H9 (cell line): ENCODE measurements at regions not wholly inside any gene's neighbourhood (a gene's known extent, or its start where the extent isn't known, plus 50 kb on each side); places are given as distances from the start of the nearest gene placed in this dataset.

Source experiments
- DNase-seq: peaks from one replicate; pipeline ENCODE4 v3.0.0-alpha.2; 2017
- H2AFZ ChIP-seq: one replicate; pipeline ENCODE4 v1.6.1; 2013; ENCODE audit warnings: mild to moderate bottlenecking, low read length, control low read depth, moderate library complexity
- H2AK5ac ChIP-seq: 2 replicates; pipeline ENCODE4 v1.6.1; 2013; ENCODE audit warnings: low read length, control low read depth, mixed read lengths; ENCODE audit not compliant: insufficient read length
- H2BK120ac ChIP-seq: one replicate; pipeline ENCODE4 v1.6.1; 2013; ENCODE audit warnings: low read depth, mild to moderate bottlenecking, low read length, control low read depth, inconsistent platforms; ENCODE audit not compliant: poor library complexity, severe bottlenecking
- H2BK12ac ChIP-seq: 2 replicates; pipeline ENCODE4 v1.6.1; 2013; ENCODE audit warnings: low read length, control low read depth, mixed read lengths, low read depth; ENCODE audit not compliant: insufficient read length
- H2BK15ac ChIP-seq: 2 replicates; pipeline ENCODE4 v1.6.1; 2013; ENCODE audit warnings: low read depth, low read length, control low read depth
- H2BK20ac ChIP-seq: one replicate; pipeline ENCODE4 v1.6.1; 2013; ENCODE audit warnings: low read depth, mild to moderate bottlenecking, low read length, control low read depth, inconsistent platforms; ENCODE audit not compliant: poor library complexity, severe bottlenecking
- H2BK5ac ChIP-seq: 2 replicates; pipeline ENCODE4 v1.6.1; 2013; ENCODE audit warnings: low read length, control low read depth, mixed read lengths; ENCODE audit not compliant: insufficient read length
- H3K14ac ChIP-seq: 2 replicates; pipeline ENCODE4 v1.6.1; 2013; ENCODE audit warnings: low read length, control low read depth; ENCODE audit not compliant: insufficient read depth
- H3K18ac ChIP-seq: 2 replicates; pipeline ENCODE4 v1.6.1; 2013; ENCODE audit warnings: low read depth, mild to moderate bottlenecking, mixed read lengths, low read length, control low read depth; ENCODE audit not compliant: insufficient read length
- H3K23ac ChIP-seq: 2 replicates; pipeline ENCODE4 v1.6.1; 2013; ENCODE audit warnings: low read length, control low read depth, mixed read lengths, low read depth; ENCODE audit not compliant: insufficient read length
- H3K23me2 ChIP-seq: 2 replicates; pipeline ENCODE4 v1.6.1; 2013; ENCODE audit warnings: low read depth, mild to moderate bottlenecking, mixed read lengths, low read length, control low read depth; ENCODE audit not compliant: insufficient read length, poor library complexity, severe bottlenecking
- H3K27ac ChIP-seq: 2 replicates; pipeline ENCODE4 v1.5.1; 2013; ENCODE audit warnings: low read length, control low read depth, mixed read lengths, low read depth; ENCODE audit not compliant: insufficient read length
- H3K27me3 ChIP-seq: 2 replicates; pipeline ENCODE4 v1.6.1; 2013; ENCODE audit warnings: low read length, control low read depth, inconsistent platforms; ENCODE audit not compliant: insufficient read depth
- H3K4ac ChIP-seq: 2 replicates; pipeline ENCODE4 v1.6.1; 2013; ENCODE audit warnings: low read depth, mild to moderate bottlenecking, control low read depth, inconsistent platforms, low read length, moderate library complexity
- H3K4me1 ChIP-seq: 2 replicates; pipeline ENCODE4 v1.6.1; 2013; ENCODE audit warnings: low read length, control low read depth, inconsistent platforms; ENCODE audit not compliant: insufficient read depth
- H3K4me2 ChIP-seq: 2 replicates; pipeline ENCODE4 v1.6.1; 2013; ENCODE audit warnings: low read length, control low read depth, mixed read lengths; ENCODE audit not compliant: insufficient read length, insufficient read depth
- H3K56ac ChIP-seq: 2 replicates; pipeline ENCODE4 v1.6.1; 2013; ENCODE audit warnings: low read depth, mild to moderate bottlenecking, mixed read lengths, low read length, control low read depth; ENCODE audit not compliant: insufficient read length
- H3K79me1 ChIP-seq: 2 replicates; pipeline ENCODE4 v1.6.1; 2013; ENCODE audit warnings: low read depth, mild to moderate bottlenecking, moderate library complexity, low read length, control low read depth, inconsistent platforms; ENCODE audit not compliant: insufficient read depth, poor library complexity, severe bottlenecking
- H3K79me2 ChIP-seq: 2 replicates; pipeline ENCODE4 v1.6.1; 2013; ENCODE audit warnings: low read length, control low read depth, inconsistent platforms; ENCODE audit not compliant: insufficient read depth
- H3K9ac ChIP-seq: 2 replicates; pipeline ENCODE4 v1.6.1; 2013; ENCODE audit warnings: low read length, control low read depth, mixed read lengths; ENCODE audit not compliant: insufficient read length; ENCODE audit errors: extremely low read depth
- H3K9me3 ChIP-seq: one replicate; pipeline ENCODE4 v1.6.1; 2013; ENCODE audit warnings: low read depth, low read length, inconsistent platforms; ENCODE audit not compliant: control insufficient read depth
- H3T11ph ChIP-seq: one replicate; pipeline ENCODE4 v1.6.1; 2013; ENCODE audit warnings: mild to moderate bottlenecking, low read length, control low read depth, inconsistent platforms
- H4K20me1 ChIP-seq: one replicate; pipeline ENCODE4 v1.6.1; 2013; ENCODE audit not compliant: control insufficient read depth, insufficient read length, insufficient read depth
- H4K5ac ChIP-seq: 2 replicates; pipeline ENCODE4 v1.6.1; 2013; ENCODE audit warnings: low read depth, mild to moderate bottlenecking, mixed read lengths, low read length, control low read depth; ENCODE audit not compliant: insufficient read length
- H4K8ac ChIP-seq: replicated peaks from 2 replicates; pipeline ENCODE4 v1.6.1; 2013; ENCODE audit warnings: low read length, control low read depth, mixed read lengths, low read depth; ENCODE audit not compliant: insufficient read length
- H4K91ac ChIP-seq: 2 replicates; pipeline ENCODE4 v1.6.1; 2013; ENCODE audit warnings: low read depth, mild to moderate bottlenecking, moderate library complexity, mixed read lengths, low read length, control low read depth; ENCODE audit not compliant: insufficient read length
- H3K27ac Mint-ChIP-seq, 3 experiments: 2 replicates in 2 of 3; 3 replicates in 1 of 3; pipeline ENCODE4 v1.8.0; 2020 to 2021; ENCODE audit warnings: mixed read lengths in 3 of 3, mild to moderate bottlenecking in 1 of 3, moderate library complexity in 1 of 3
- H3K27me3 Mint-ChIP-seq: 2 replicates; pipeline ENCODE4 v1.8.0; 2021; ENCODE audit warnings: low read depth, mild to moderate bottlenecking, moderate library complexity, mixed read lengths
- H3K36me3 Mint-ChIP-seq, 3 experiments: 2 replicates in 2 of 3; 3 replicates in 1 of 3; pipeline ENCODE4 v1.8.0; 2020 to 2021; ENCODE audit warnings: low read depth in 3 of 3, mixed read lengths in 3 of 3; ENCODE audit not compliant: insufficient read depth in 1 of 3
- H3K4me1 Mint-ChIP-seq, 2 experiments: 2 replicates each; pipeline ENCODE4 v1.8.0; 2020; ENCODE audit warnings: mixed read lengths in 2 of 2
- H3K4me3 Mint-ChIP-seq, 2 experiments: 2 replicates in 1 of 2; 3 replicates in 1 of 2; pipeline ENCODE4 v1.8.0; 2020 to 2021; ENCODE audit warnings: mild to moderate bottlenecking in 2 of 2, mixed read lengths in 2 of 2, moderate library complexity in 1 of 2
- H3K9me3 Mint-ChIP-seq, 2 experiments: 2 replicates in 1 of 2; 3 replicates in 1 of 2; pipeline ENCODE4 v1.8.0; 2020; ENCODE audit warnings: mild to moderate bottlenecking in 2 of 2, mixed read lengths in 2 of 2, moderate library complexity in 1 of 2
- TF ChIP-seq, protein P1 (sequence below): fragments of 200-600 bp; sonication (generic); conservative IDR thresholded peaks from 3 replicates; pipeline ENCODE4 v1.8.0; 2021; ENCODE audit warnings: antibody characterized with exemption, mild to moderate bottlenecking

- no peak overlapping the region for H3K18ac ChIP-seq
- no peak overlapping the region for H3K9ac ChIP-seq
- no peak overlapping the region for H2BK15ac ChIP-seq
- H3K4me2 ChIP-seq: no peak overlapping the region
- no peak overlapping the region for H2AFZ ChIP-seq
- no peak overlapping the region for H2BK120ac ChIP-seq
- Mint-ChIP-seq H3K36me3 (no peaks in the 10 kb centered on the region; a peak in 1 of 7 replicates), H3K27me3 (peaks cover 2% of the 10 kb centered on the region), H3K4me3 (no peak overlapping the region), H3K27ac (no peak overlapping the region), H3K4me1 (peaks cover 4 to 7% of the 10 kb centered on the region in 2 experiments), H3K9me3 (no peaks in the 10 kb centered on the region)
- no peak overlapping the region for H2BK5ac ChIP-seq
- no peaks in the 10 kb centered on the region for H3K79me1 ChIP-seq
- H4K91ac ChIP-seq: no peak overlapping the region
- no peak for DNase-seq
- H3T11ph ChIP-seq: no peak overlapping the region
- H3K56ac ChIP-seq: no peak overlapping the region
- no peak overlapping the region for H2BK12ac ChIP-seq
- H3K4me1 ChIP-seq: no peaks in the 10 kb centered on the region
- no peak overlapping the region for H3K14ac ChIP-seq
- H3K23ac ChIP-seq: no peak overlapping the region
- H4K8ac ChIP-seq: no peak overlapping the region
- no peaks in the 10 kb centered on the region for H4K20me1 ChIP-seq
- H4K5ac ChIP-seq: no peak overlapping the region
- H3K27me3 ChIP-seq: no peaks in the 10 kb centered on the region
- H3K4ac ChIP-seq: no peak overlapping the region
- no peak overlapping the region for H2AK5ac ChIP-seq
- no peak overlapping the region for H2BK20ac ChIP-seq
- H3K23me2 ChIP-seq: no peaks in the 10 kb centered on the region
- H3K9me3 ChIP-seq: no peaks in the 10 kb centered on the region
- TF ChIP-seq, protein P1, sequence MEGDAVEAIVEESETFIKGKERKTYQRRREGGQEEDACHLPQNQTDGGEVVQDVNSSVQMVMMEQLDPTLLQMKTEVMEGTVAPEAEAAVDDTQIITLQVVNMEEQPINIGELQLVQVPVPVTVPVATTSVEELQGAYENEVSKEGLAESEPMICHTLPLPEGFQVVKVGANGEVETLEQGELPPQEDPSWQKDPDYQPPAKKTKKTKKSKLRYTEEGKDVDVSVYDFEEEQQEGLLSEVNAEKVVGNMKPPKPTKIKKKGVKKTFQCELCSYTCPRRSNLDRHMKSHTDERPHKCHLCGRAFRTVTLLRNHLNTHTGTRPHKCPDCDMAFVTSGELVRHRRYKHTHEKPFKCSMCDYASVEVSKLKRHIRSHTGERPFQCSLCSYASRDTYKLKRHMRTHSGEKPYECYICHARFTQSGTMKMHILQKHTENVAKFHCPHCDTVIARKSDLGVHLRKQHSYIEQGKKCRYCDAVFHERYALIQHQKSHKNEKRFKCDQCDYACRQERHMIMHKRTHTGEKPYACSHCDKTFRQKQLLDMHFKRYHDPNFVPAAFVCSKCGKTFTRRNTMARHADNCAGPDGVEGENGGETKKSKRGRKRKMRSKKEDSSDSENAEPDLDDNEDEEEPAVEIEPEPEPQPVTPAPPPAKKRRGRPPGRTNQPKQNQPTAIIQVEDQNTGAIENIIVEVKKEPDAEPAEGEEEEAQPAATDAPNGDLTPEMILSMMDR: no peak
- H3K79me2 ChIP-seq: no peaks in the 10 kb centered on the region
- no peak overlapping the region for H3K27ac ChIP-seq
Observed at GRCh38 chr15:95874637-95875036, 455.9 kb upstream of the NR2F2 start.
